GM19395 (cell line): ENCODE measurements at regions not wholly inside any gene's neighbourhood (a gene's known extent, or its start where the extent isn't known, plus 50 kb on each side); places are given as distances from the start of the nearest gene placed in this dataset.
A peak's percentile ranks its signal among the peaks of the same experiment; 100 is the strongest.
"Not testable (repeated sequence)": the region's sequence is repeated elsewhere in the genome, so short reads cannot be mapped to it uniquely, and the experiment has no call there.

Experiments used
- ATAC-seq: cut with Tn5 transposase; IDR thresholded peaks from one replicate; pipeline ENCODE4 v1.9.1; 2021; ENCODE audit warnings: mild to moderate bottlenecking, moderate library complexity; ENCODE audit not compliant: unreplicated experiment

DNA sequence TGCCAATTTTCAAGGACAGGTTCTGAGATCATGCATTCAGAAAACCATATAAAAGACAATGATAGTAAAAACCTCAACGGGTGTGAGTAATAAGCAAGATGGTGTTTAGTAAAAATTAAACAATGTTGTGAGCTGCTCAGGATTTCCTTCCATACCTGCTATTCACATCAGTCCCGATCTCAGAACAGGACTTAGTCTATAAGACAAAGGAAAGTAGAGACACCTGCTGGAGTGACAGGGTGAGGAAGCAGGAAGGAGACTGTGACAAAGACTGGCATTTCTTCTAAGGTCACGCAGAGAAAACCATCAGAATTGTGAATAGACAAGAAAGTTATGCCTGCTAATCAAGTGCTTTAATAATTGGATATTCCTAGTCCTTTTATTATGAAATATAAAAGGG, 648.0 kb downstream of the DACH1 start:
- no peak for ATAC-seq

- no peak for ATAC-seq
Measured at GRCh38 chr13:71217827-71218226, 649.2 kb downstream of the DACH1 start.

GRCh38 chr13:71214821-71215220, 652.2 kb downstream of the DACH1 start:
- ATAC-seq, result no peak

DNA sequence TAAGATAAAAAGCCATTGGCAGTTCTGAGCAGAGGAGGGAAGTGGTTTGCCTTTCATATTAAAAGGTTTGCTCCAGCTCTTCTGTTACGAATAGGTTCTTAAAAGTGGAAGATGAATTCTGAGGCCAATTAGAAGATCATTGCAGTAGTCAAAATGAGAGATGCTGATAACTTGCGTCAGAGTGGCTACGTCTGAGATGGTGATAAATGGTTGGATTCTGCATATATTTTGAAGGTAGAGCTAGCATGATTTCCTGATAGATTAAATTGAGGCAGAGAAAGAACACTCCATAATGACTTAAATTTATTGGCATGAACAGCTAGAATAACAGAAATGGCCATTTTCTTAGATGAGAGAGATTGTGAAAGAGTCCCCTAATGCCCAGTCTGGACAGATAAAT, 652.6 kb downstream of the DACH1 start:
- no peak for ATAC-seq

DNA sequence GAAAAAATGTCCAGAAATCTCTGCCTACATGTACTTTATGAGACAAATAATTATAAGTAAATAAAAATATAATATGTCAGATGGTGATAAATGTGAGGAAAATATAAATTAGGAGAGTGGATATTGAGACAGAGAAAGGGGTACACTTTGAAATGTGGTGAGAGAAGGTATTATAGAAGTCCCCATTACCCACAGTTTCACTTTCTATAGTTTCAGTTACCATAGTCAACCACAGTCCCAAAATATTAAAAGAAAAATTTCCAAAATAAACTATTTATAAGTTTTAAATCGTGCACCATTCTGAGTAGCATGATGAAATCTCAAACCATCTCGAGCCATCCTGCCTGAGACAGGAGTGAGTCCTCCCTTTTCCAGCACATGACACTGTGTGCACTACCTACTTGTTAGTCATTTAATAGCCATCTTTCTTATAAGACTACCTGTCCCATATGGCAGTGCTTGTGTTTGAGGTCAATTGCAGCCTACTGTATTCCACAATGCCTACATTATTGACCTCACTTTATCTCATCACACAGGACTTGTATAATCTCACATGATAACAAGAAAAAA, 653.7 kb downstream of the DACH1 start:
- ATAC-seq, result peak; percentile 69

- no peak for ATAC-seq
Measured at GRCh38 chr13:71210861-71211260, 656.1 kb downstream of the DACH1 start.

GRCh38 chr13:71209217-71209616, 657.8 kb downstream of the DACH1 start:
- ATAC-seq, result no peak

GRCh38 chr13:71184583-71184982, 682.4 kb downstream of the DACH1 start:
- not testable (repeated sequence) for ATAC-seq

GRCh38 chr13:71183352-71183751, 683.7 kb downstream of the DACH1 start:
- ATAC-seq, result not testable (repeated sequence)

GRCh38 chr13:71171740-71172139, 695.3 kb downstream of the DACH1 start:
- ATAC-seq, result no peak

- ATAC-seq, result no peak
Measured at GRCh38 chr13:71169180-71169579, 697.8 kb downstream of the DACH1 start.

GRCh38 chr13:71156550-71156949, 710.5 kb downstream of the DACH1 start:
- ATAC-seq, result no peak

- ATAC-seq, result no peak
Measured at GRCh38 chr13:71149498-71150363, 717.3 kb downstream of the DACH1 start.

- no peak for ATAC-seq
Measured at GRCh38 chr13:71149046-71149445, 718.0 kb downstream of the DACH1 start.

DNA sequence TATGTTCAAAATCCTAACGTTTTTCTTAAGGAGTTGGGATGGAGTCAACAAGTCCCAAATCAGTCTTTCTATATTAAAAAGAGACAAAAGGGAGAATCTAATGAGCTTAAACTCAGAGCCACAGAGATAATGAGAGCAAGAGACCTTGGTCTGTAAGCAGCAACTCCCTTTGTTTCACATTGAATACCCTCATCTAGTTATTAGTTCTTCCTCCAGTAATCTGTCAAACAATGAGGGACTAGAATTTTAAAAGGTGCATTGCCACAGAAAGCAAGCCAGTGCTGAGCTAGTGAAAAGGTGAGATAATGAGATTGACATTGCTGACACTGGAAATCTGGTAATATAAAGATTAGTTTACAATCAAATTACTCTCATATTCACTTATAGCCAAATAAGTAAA, 718.6 kb downstream of the DACH1 start:
- ATAC-seq, result no peak

DNA sequence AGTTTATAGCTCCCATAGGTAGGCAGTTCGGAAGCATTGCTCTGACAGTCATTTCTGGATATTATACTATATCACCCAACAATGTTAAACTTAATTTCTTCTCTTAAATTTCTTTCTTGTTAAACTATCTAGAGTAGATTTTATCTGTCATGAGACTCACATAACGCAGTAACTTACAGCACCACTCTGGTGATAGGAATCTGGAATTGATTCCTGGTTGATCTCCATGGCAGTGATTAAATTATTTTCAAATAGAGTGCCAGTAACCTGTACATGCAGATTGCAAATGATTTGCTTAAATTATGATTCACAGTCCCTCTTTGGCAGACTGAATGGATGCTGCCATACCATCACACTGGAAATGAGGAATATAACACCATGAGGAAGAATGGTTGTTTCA, 722.1 kb downstream of the DACH1 start:
- no peak for ATAC-seq

- ATAC-seq, result no peak
Measured at GRCh38 chr13:71137101-71137500, 729.9 kb downstream of the DACH1 start.

DNA sequence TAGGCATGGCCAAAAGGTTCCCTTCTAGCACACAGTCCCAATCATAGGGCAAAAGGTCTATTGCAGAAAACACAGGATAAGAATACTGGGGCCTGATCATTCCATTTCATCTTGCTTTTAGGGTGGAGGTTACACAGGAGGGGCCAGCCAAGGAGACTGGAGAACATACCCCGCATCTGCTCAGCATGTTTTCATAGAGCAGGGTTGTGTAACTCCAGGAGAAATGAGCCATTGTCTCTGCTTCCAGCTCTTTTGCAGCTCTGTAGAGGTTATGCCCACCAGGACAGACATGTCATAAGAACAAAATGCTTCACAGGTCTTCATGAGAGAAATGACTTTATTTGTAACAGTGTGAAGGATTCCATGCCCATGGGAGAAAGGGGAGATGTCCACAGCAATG, 742.8 kb downstream of the DACH1 start:
- no peak for ATAC-seq

GRCh38 chr13:71118779-71119364, 748.1 kb downstream of the DACH1 start:
- no peak for ATAC-seq

- no peak for ATAC-seq
Measured at GRCh38 chr13:71117920-71118319, 749.1 kb downstream of the DACH1 start.

GRCh38 chr13:71115301-71115700, 751.7 kb downstream of the DACH1 start:
- ATAC-seq, result no peak

- no peak for ATAC-seq
Measured at GRCh38 chr13:71096421-71096820, 770.6 kb downstream of the DACH1 start.
